ENCODE measurements at regions not wholly inside any gene's neighbourhood (a gene's known extent, or its start where the extent isn't known, plus 50 kb on each side); places are given as distances from the start of the nearest gene placed in this dataset.

DNA sequence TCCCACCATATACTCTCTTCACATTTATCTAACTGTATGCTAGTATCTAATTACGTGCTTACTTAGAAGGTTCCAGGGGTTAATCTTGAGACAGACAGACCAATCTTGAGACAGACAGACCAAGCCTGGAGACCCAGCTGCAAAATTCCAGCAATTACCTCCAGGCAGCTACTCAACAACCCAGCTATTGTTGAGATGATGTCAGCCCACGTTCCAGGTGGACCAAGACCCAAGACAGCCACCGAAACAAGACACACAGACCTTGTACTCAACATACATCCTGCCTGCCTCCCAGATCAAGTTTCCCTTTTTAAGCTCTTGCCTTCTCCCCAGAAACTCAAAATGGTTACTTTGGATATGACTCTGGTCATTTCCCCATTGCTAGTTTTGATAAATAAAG, 64.9 kb upstream of the VASH1 start:
- H3K4me3 ChIP-seq (ENCODE audit: low read depth, low read length) = no peak overlapping the region
- TF ChIP-seq, protein P1, sequence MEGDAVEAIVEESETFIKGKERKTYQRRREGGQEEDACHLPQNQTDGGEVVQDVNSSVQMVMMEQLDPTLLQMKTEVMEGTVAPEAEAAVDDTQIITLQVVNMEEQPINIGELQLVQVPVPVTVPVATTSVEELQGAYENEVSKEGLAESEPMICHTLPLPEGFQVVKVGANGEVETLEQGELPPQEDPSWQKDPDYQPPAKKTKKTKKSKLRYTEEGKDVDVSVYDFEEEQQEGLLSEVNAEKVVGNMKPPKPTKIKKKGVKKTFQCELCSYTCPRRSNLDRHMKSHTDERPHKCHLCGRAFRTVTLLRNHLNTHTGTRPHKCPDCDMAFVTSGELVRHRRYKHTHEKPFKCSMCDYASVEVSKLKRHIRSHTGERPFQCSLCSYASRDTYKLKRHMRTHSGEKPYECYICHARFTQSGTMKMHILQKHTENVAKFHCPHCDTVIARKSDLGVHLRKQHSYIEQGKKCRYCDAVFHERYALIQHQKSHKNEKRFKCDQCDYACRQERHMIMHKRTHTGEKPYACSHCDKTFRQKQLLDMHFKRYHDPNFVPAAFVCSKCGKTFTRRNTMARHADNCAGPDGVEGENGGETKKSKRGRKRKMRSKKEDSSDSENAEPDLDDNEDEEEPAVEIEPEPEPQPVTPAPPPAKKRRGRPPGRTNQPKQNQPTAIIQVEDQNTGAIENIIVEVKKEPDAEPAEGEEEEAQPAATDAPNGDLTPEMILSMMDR (conservative IDR thresholded peaks at IDR 0.05; ENCODE audit: low read depth, low read length) = no peak
- DNase-seq (ENCODE audit: low read depth) = no peak

DNA sequence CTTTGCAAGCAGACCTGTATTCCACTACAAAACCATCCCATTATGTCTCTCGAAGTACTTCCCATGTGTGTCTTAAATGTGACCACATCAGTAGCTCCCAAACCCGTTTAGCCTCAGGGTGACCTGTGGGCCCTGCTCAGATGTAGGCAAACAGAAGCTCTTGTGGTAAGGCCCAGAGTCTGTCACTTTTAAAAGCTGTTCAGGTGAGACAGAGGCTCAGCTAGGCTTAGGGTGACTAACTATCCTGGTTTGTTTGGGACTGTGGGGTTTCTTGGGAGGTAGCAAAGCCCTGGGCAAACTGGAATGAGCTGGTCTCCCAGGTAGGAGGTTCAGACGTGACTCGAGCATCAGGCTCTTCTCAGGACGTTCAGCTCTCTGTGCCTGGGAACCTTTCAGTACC, 64.5 kb upstream of the VASH1 start:
- TF ChIP-seq, protein P1 (conservative IDR thresholded peaks at IDR 0.05; ENCODE audit: low read depth, low read length) = no peak
- no peak for DNase-seq (ENCODE audit: low read depth)
- no peak overlapping the region for H3K4me3 ChIP-seq (ENCODE audit: low read depth, low read length)

DNA sequence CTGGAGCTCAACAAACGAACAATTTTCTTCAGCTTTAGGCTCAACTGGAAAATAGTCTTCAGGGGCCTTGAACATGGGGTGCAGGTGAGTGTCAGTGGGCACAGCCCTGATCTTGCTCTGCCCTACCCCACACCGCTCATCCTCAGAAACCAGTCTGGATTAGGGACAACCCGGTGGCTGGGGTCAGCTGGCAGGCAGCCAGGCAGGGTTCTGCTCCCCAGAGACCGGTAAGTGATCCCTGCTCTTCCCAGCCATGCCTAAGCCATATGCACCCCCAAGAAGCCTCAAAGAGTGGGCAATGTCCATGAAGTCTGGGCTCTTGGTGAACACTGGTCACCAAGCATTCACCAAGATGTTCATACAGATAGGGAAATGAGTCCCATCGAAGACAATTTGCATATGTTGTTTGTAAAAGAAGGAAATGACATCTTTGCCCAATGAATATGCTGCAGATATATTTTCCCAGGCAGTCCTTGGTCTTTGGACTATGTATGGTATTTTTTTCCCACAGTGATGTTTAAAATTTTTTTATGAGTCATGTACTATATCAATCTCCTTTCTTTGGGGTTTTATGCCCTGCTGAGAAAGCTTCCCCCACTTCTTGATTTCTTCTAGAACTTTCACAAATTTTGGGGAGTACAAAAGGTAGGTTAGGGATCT, 63.9 kb upstream of the VASH1 start:
- no peak for DNase-seq (ENCODE audit: low read depth)
- no peak overlapping the region for H3K4me3 ChIP-seq (ENCODE audit: low read depth, low read length)
- TF ChIP-seq, protein P1 (conservative IDR thresholded peaks at IDR 0.05; ENCODE audit: low read depth, low read length) = no peak

DNA sequence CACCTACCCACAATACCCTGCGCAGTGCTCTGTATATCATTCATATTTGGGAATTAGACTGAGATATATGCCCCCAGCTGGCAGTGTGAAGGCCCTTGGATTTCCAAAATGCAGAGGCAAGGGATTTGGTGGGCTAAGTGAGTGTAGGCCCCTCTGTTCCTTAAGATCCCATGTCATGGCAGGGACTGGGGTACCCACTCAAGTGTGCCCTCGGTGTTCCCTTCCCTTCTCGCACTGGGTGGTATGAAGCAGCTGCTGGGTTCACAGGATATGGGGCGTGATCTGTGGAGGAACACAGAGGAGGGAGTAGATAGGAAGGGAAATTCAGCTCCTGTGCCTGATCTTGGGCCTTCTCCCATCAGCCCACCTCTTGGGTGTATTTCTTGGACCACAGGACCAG, 63.1 kb upstream of the VASH1 start:
- no peak for DNase-seq (ENCODE audit: low read depth)
- no peak overlapping the region for H3K4me3 ChIP-seq (ENCODE audit: low read depth, low read length)
- TF ChIP-seq, protein P1 (conservative IDR thresholded peaks at IDR 0.05; ENCODE audit: low read depth, low read length) = no peak

DNA sequence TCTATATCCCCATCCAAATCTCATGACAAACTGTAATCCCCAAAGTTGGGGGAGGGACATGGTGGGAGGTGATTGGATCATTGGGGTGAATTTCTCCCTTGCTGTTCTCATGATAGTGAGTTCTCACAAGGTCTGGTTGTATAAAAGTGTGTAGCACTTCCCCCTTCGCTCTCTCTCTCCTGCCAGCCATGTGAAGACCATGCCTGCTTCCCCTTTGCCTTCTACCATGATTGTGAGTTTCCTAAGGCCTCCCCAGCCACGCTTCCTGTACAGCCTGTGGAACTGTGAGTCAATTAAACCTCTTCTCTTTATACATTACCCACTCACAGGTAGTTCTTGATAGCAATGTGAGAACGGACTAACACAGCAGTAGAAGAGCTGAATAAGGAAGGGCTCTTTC, 62.6 kb upstream of the VASH1 start:
- TF ChIP-seq, protein P1 (conservative IDR thresholded peaks at IDR 0.05; ENCODE audit: low read depth, low read length) = no peak
- no peak for DNase-seq (ENCODE audit: low read depth)
- H3K4me3 ChIP-seq (ENCODE audit: low read depth, low read length) = no peak overlapping the region

DNA sequence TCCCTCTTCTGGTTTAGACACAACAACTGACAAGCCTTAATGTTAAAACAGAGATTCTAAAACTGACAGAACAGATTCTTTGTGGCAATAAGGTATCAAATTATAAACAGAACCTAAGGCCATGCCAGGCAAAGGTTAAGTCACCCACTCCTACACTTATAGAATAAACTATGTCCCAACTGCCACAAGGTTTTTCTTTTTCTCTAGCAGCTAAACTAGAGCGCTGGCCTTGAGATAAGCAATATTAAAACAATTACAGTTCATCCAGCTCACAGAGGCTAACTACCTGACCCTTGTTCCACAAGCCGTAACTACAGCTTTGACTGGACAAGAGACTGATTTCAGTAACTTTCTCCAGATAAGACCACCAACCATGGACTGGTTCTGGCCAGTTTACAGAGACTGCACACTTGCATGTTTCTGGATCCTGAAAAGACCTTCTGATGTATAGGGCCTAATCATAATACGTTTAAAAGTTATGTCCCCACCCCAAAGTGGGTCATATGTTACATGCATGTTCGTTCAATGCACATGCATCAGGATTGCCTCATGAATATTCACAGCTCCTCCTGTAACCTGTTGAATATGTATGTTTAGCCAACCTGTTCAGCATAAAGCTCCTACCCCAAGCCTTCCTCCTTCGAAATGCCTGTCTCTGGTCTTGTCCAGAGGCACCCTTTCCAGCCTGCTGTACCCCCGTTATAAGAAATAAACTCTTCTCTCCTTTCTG, 61.9 kb upstream of the VASH1 start:
- no peak for DNase-seq (ENCODE audit: low read depth)
- no peak overlapping the region for H3K4me3 ChIP-seq (ENCODE audit: low read depth, low read length)
- TF ChIP-seq, protein P1 (conservative IDR thresholded peaks at IDR 0.05; ENCODE audit: low read depth, low read length) = no peak
